SW 1271 (cell line): ENCODE measurements at regions not wholly inside any gene's neighbourhood (a gene's known extent, or its start where the extent isn't known, plus 50 kb on each side); places are given as distances from the start of the nearest gene placed in this dataset.

Experiments
- DNase-seq, 2 experiments: peaks; one replicate each; lab custom pipeline; 2025; lab: John Stamatoyannopoulos, UW

GRCh38 chr1:221363039-221363438 lies 378.9 kb downstream of the DUSP10 start:
- no peak for DNase-seq

GRCh38 chr1:221366495-221367110 lies 375.3 kb downstream of the DUSP10 start:
- no peak for DNase-seq

- DNase-seq = no peak
Observed at GRCh38 chr1:221371705-221372104, 370.2 kb downstream of the DUSP10 start.

- DNase-seq = no peak
Observed at GRCh38 chr1:221373795-221374194, 368.1 kb downstream of the DUSP10 start.

- DNase-seq = no peak
Observed at GRCh38 chr1:221376286-221376685, 365.6 kb downstream of the DUSP10 start.

- no peak for DNase-seq
Observed at GRCh38 chr1:221381910-221382623, 359.8 kb downstream of the DUSP10 start.

- DNase-seq = no peak
Observed at GRCh38 chr1:221392453-221392852, 349.4 kb downstream of the DUSP10 start.

- DNase-seq = no peak
Observed at GRCh38 chr1:221394011-221394544, 347.8 kb downstream of the DUSP10 start.

- DNase-seq = no peak
Observed at GRCh38 chr1:221396526-221396925, 345.4 kb downstream of the DUSP10 start.

- no peak for DNase-seq
Observed at GRCh38 chr1:221397141-221397540, 344.7 kb downstream of the DUSP10 start.

- DNase-seq = no peak
Observed at GRCh38 chr1:221397606-221398005, 344.3 kb downstream of the DUSP10 start.

- no peak for DNase-seq
Observed at GRCh38 chr1:221405146-221405545, 336.7 kb downstream of the DUSP10 start.

- no peak for DNase-seq
Observed at GRCh38 chr1:221408117-221408803, 333.6 kb downstream of the DUSP10 start.

GRCh38 chr1:221411283-221411682 lies 330.6 kb downstream of the DUSP10 start:
- DNase-seq = no peak

GRCh38 chr1:221414772-221415539 lies 326.9 kb downstream of the DUSP10 start:
- DNase-seq = no peak

- DNase-seq = no peak
Observed at GRCh38 chr1:221415651-221416050, 326.2 kb downstream of the DUSP10 start.

- no peak for DNase-seq
Observed at GRCh38 chr1:221416142-221416541, 325.7 kb downstream of the DUSP10 start.

GRCh38 chr1:221416723-221417122 lies 325.2 kb downstream of the DUSP10 start:
- DNase-seq = no peak

- no peak for DNase-seq
Observed at GRCh38 chr1:221418346-221418745, 323.5 kb downstream of the DUSP10 start.

- DNase-seq = no peak
Observed at GRCh38 chr1:221419513-221420095, 322.3 kb downstream of the DUSP10 start.

- peak in 1 of 2 experiments; percentile 11 for DNase-seq
Observed at GRCh38 chr1:221429264-221429663, 312.6 kb downstream of the DUSP10 start.
